ENCODE measurements at regions not wholly inside any gene's neighbourhood (a gene's known extent, or its start where the extent isn't known, plus 50 kb on each side); places are given as distances from the start of the nearest gene placed in this dataset.

DNA sequence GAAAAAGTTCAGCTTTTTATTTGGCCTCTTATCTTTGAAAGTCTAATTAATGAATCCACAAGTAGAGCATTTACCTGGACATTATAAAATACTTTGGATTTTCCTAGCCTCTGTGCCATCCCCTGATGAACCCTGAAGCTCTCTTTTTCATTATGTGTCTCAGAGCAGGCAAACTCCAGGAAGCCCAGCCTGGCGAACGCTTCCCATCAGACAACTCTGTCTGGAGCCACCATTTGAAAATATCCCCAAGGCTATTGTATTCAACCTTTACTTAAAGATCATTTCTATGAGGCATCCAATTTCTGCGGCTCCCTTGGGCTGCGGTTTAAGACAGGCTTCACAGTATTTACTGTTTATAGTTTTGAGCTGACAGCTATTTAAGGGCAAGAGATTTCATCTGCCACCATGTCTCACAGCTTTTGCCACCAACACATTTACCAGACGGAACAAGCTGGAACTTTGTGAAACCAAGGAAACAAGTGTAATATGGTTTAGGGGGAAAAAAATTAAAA is 257.2 kb upstream of the GLI3 start:
- TF ChIP-seq TAF1 (IDR thresholded peaks at IDR 0.05; ENCODE audit: low read depth, low read length) (no peak), POLR2AphosphoS5 (IDR thresholded peaks at IDR 0.05; ENCODE audit: low read depth, low read length) (no peak)
